ENCODE measurements at regions not wholly inside any gene's neighbourhood (a gene's known extent, or its start where the extent isn't known, plus 50 kb on each side); places are given as distances from the start of the nearest gene placed in this dataset.

DNA sequence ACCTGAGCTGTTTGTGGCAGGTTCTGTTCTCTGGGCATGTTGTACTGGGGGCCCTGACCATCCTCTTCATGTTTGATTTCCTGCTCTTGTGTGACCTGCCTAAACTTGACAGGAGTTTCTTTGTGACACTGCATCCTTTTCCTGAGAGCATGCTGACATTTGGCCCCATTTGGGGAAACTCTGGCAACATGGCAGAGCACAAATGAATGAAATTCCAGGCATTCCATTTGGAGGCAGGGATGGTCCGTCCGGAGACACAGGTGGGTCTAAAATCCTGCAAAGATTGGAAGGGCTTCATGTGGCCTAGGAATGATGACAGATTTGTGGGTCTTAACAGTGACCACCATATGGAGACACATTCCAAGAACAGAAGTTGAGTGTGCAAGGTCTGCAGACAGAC, 184.0 kb downstream of the FCRL5 start:
- TF ChIP-seq CTCF (IDR thresholded peaks at IDR 0.05; ENCODE audit: extremely low read depth in 1 of 2, insufficient read depth in 1 of 2, low read depth in 1 of 2, low read length in 2 of 2) = no peak
- TF ChIP-seq POLR2A (IDR thresholded peaks at IDR 0.05; ENCODE audit: low read depth, low read length) = no peak

Measured in endothelial cell of umbilical vein (primary cell).